Mesothelial cell of epicardium (in vitro differentiated cells): ENCODE measurements at regions not wholly inside any gene's neighbourhood (a gene's known extent, or its start where the extent isn't known, plus 50 kb on each side); places are given as distances from the start of the nearest gene placed in this dataset.

ENCODE experiments used
- DNase-seq, 2 experiments: peaks; one replicate each; pipeline ENCODE4 v3.0.0; 2021; ENCODE audit warnings: low spot score in 2 of 2; ENCODE audit not compliant: unreplicated experiment in 2 of 2
- H3K27ac Mint-ChIP-seq: 2 replicates; pipeline ENCODE4 v1.8.0; 2021; ENCODE audit warnings: mixed read lengths
- H3K27me3 Mint-ChIP-seq: 2 replicates; pipeline ENCODE4 v1.8.0; 2021; ENCODE audit warnings: low read depth, mixed read lengths
- H3K36me3 Mint-ChIP-seq: 2 replicates; pipeline ENCODE4 v1.8.0; 2021; ENCODE audit warnings: mixed read lengths
- H3K4me1 Mint-ChIP-seq: 2 replicates; pipeline ENCODE4 v1.8.0; 2021; ENCODE audit warnings: mixed read lengths
- H3K4me3 Mint-ChIP-seq: 2 replicates; pipeline ENCODE4 v1.8.0; 2021; ENCODE audit warnings: mild to moderate bottlenecking, moderate library complexity, mixed read lengths
- H3K9me3 Mint-ChIP-seq: 2 replicates; pipeline ENCODE4 v1.8.0; 2021; ENCODE audit warnings: mixed read lengths
- TF ChIP-seq, protein P1 (sequence below): fragments of 200-600 bp; sonication (generic); IDR thresholded peaks from one replicate; pipeline ENCODE4 v1.5.0; 2021; ENCODE audit warnings: antibody characterized with exemption; ENCODE audit not compliant: unreplicated experiment

DNA sequence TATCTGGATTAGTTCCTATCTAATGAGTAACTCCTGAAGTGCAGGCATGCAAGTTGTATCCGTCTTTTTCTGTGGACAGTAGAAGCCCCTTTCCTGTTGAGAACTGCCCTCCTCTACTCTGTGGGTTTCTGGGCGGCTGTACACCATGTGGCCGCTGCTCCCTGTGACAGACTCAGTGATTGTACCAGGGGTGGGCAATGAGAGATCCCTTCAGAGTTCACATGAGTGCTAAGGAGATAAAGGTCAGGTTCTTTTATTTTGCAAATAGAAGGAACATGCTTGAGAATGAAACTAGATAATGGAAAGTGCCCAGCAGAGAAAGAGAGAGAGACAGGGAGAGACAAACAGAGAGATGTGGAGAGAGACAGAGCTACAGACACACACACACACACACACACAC is 76.4 kb upstream of the TAPT1 start:
- Mint-ChIP-seq H3K9me3 (peaks cover 1% of the 10 kb centered on the region), H3K27ac (no peak overlapping the region), H3K4me3 (no peak overlapping the region), H3K4me1 (no peaks in the 10 kb centered on the region), H3K36me3 (peaks cover under 1% of the 10 kb centered on the region), H3K27me3 (peaks cover 6% of the 10 kb centered on the region)
- no peak for DNase-seq
- TF ChIP-seq, protein P1, sequence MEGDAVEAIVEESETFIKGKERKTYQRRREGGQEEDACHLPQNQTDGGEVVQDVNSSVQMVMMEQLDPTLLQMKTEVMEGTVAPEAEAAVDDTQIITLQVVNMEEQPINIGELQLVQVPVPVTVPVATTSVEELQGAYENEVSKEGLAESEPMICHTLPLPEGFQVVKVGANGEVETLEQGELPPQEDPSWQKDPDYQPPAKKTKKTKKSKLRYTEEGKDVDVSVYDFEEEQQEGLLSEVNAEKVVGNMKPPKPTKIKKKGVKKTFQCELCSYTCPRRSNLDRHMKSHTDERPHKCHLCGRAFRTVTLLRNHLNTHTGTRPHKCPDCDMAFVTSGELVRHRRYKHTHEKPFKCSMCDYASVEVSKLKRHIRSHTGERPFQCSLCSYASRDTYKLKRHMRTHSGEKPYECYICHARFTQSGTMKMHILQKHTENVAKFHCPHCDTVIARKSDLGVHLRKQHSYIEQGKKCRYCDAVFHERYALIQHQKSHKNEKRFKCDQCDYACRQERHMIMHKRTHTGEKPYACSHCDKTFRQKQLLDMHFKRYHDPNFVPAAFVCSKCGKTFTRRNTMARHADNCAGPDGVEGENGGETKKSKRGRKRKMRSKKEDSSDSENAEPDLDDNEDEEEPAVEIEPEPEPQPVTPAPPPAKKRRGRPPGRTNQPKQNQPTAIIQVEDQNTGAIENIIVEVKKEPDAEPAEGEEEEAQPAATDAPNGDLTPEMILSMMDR = no peak

- H3K36me3 Mint-ChIP-seq = peaks cover 6% of the 10 kb centered on the region
- H3K9me3 Mint-ChIP-seq = peaks cover 12% of the 10 kb centered on the region
- no peak for DNase-seq
- peaks cover 2% of the 10 kb centered on the region for H3K27me3 Mint-ChIP-seq
- H3K4me1 Mint-ChIP-seq = no peaks in the 10 kb centered on the region
- no peak overlapping the region for H3K4me3 Mint-ChIP-seq
- TF ChIP-seq, protein P1 = no peak
- H3K27ac Mint-ChIP-seq = no peak overlapping the region
These were observed 70.7 kb upstream of the TAPT1 start for GRCh38 chr4:16297003-16297402.

- no peak for DNase-seq
- no peak overlapping the region for H3K27ac Mint-ChIP-seq
- peaks cover 12% of the 10 kb centered on the region for H3K9me3 Mint-ChIP-seq
- peaks cover 6% of the 10 kb centered on the region for H3K36me3 Mint-ChIP-seq
- H3K27me3 Mint-ChIP-seq = no peaks in the 10 kb centered on the region
- peaks cover 4% of the 10 kb centered on the region for H3K4me1 Mint-ChIP-seq
- TF ChIP-seq, protein P1 = no peak
- no peak overlapping the region for H3K4me3 Mint-ChIP-seq
These were observed 68.2 kb upstream of the TAPT1 start for GRCh38 chr4:16294455-16294854.

DNA sequence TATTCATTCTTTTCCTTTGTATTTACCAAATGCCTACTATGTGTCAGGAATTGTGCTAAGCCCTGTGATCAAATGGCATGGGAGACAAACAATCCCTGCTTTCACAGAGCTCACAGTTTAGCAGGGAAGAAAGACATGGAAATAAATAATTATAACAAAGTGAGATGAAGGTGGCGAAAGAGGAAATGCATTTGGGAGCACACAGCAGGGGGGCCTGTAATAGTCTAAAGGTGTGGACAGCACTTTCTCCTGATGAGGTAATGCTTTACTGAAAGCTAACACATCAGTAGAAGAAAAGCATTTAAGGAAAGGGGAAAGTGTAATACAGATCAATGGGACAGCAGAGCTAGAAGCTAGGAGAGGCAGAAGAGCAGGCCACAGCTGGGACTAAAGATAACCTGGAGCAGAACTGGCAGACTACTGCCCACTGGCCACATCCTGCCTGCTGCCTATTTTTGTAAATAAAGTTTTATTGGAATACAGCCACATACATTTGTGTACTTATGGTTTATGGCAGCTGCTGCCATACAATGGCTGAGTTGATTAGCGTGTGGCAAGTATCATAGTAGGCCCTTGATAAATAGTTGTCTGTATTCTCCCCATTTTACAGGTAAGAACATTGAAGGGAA is 67.1 kb upstream of the TAPT1 start:
- H3K9me3 Mint-ChIP-seq = peaks cover 12% of the 10 kb centered on the region
- H3K27me3 Mint-ChIP-seq = no peaks in the 10 kb centered on the region
- no peak overlapping the region for H3K4me3 Mint-ChIP-seq
- TF ChIP-seq, protein P1 = no peak
- peaks cover 6% of the 10 kb centered on the region for H3K36me3 Mint-ChIP-seq
- peaks cover 4% of the 10 kb centered on the region for H3K4me1 Mint-ChIP-seq
- H3K27ac Mint-ChIP-seq = no peak overlapping the region
- DNase-seq = no peak

DNA sequence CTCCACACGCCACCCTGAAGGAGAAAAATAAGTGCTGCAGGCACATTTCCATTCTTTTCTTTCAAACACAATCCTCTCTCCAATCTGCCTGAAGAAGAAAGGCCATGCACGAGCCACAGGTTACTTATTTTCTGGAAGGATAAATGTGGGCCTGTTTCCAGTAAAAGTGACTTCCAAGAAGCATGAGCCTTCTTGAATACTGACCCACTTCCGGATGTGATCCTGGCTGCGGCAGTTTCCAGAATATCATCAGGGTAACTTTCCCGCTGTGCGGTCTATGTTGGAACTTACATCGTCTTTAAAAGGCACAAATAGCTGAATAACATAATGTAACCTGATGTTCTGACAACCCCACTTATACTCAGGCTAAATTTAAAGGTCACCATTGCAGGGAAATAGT is 66.3 kb upstream of the TAPT1 start:
- TF ChIP-seq, protein P1 = no peak
- Mint-ChIP-seq H3K9me3 (peaks cover 10% of the 10 kb centered on the region), H3K27ac (no peak overlapping the region), H3K27me3 (peaks cover 2% of the 10 kb centered on the region), H3K36me3 (peaks cover 5% of the 10 kb centered on the region), H3K4me3 (no peak overlapping the region), H3K4me1 (peaks cover 4% of the 10 kb centered on the region)
- no peak for DNase-seq
